GM12872 (cell line): ENCODE measurements at regions not wholly inside any gene's neighbourhood (a gene's known extent, or its start where the extent isn't known, plus 50 kb on each side); places are given as distances from the start of the nearest gene placed in this dataset.

Experiments used
- TF ChIP-seq, protein P1 (sequence below): IDR thresholded peaks from 3 replicates; pipeline ENCODE4 v1.5.1; 2011; ENCODE audit warnings: low read depth, mild to moderate bottlenecking, low read length, moderate library complexity; ENCODE audit not compliant: insufficient read depth

DNA sequence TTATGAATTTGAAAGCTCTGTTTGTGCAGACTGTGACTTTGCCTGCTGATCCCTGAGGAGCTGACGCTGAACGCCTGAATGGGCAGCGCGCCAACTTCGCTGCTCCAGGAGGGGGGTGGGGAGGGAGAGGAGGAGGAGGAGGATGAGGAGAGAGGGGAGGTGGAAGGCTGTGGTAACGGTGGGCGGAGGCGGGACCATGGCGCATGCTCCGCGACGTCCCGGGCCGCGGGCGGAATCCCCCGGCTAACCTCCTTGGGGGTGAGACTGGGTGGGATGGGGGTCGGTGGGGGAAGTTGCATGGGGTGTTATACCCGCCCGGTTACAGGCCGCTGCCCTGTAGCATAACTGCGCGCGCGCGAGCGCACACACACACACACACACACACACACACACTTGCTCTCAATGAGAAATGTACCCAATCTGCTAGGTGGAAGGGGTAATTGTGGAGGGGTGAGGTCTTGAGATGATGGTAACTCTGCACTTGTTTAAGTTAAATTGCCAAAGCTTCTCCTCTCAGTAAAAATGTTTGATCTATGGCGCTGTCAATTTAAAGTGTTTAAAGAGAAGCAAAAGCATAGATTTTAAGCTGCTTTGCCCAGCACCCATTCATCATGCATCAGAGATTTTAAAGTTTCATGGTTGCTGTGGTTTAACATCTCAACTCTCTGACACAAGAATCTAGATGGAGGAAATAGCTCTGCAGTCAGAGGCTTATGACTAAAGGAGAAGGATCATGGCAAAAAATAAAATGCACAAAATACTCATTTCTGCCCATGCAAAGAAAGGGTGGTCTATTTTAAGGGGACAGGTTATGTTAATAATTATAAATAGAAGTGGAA lies 76.6 kb upstream of the TBCA start:
- TF ChIP-seq, protein P1, sequence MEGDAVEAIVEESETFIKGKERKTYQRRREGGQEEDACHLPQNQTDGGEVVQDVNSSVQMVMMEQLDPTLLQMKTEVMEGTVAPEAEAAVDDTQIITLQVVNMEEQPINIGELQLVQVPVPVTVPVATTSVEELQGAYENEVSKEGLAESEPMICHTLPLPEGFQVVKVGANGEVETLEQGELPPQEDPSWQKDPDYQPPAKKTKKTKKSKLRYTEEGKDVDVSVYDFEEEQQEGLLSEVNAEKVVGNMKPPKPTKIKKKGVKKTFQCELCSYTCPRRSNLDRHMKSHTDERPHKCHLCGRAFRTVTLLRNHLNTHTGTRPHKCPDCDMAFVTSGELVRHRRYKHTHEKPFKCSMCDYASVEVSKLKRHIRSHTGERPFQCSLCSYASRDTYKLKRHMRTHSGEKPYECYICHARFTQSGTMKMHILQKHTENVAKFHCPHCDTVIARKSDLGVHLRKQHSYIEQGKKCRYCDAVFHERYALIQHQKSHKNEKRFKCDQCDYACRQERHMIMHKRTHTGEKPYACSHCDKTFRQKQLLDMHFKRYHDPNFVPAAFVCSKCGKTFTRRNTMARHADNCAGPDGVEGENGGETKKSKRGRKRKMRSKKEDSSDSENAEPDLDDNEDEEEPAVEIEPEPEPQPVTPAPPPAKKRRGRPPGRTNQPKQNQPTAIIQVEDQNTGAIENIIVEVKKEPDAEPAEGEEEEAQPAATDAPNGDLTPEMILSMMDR, result no peak

DNA sequence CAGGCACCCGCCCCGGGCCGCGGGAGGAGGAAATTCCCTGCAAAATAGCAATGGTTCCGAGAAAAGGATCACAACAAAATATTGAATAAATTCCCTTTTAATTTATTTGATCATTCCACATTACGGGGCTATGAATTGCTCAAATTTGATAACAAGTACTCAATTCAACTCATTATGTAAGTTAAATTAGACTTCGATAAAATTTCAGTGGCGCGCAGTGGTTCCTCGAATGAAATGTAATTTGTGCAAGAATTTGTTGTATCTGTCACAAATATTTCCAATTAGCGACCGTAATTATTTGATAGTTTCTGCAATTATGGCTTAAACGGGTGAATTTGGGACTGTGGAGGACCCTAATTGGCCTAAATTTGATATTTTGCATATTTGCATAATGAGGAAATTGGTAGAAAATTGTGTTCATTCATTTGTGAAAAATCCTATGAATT lies 76.0 kb upstream of the TBCA start:
- TF ChIP-seq, protein P1, result no peak

DNA sequence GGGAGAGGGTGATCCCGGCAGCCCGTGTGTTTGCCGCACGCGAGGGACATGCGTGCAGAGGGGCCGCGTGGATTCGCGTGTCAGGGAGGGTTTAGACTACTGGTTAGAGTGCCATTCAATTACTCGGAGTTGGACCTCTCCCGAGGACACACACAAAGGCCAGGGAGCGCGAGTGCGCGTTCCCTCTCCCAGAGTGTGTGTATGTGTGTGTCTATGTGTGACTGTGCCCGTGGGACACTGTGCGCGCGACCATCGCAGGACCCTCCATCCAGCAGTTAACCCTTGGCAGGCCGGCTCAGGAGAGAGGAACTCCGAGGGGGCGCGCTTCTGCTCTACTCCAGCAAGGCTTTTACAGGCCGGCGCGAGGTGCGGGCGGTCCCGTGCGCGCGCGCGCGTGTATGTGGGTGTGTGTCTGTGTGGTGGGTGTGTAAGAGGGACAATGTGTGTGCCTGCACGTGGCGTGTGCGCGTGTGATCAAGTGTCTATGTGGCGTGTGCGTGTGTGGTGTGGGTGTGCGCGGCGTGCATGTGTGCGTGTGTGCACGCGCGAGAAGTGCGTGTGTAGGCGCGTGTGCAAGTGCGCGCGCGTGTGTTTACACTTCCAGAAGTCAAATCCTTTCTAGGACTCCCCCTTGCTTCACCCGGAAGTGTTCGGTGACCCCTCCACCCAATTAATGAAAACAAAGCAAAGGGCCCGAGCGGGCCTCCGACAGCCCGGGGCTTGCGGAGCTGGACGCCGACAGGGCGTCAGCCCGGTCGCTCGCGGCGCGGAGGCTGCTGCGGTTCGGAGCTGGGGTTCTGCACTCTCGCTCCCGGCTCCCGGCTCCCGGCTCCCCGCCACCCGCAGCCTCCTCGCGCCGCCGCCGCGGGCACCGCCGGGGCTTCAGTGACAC lies 75.3 kb upstream of the TBCA start:
- TF ChIP-seq, protein P1, result no peak

GRCh38 chr5:77850536-77851175 lies 74.5 kb upstream of the TBCA start:
- TF ChIP-seq, protein P1, result no peak

- TF ChIP-seq, protein P1, result no peak
Observed at GRCh38 chr5:77849308-77849900, 73.3 kb upstream of the TBCA start.

- TF ChIP-seq, protein P1, result no peak
Observed at GRCh38 chr5:77847814-77848290, 71.7 kb upstream of the TBCA start.

GRCh38 chr5:77847129-77847460 lies 71.0 kb upstream of the TBCA start:
- TF ChIP-seq, protein P1, result no peak
